Body of pancreas (tissue), 4 donors: ENCODE measurements at regions not wholly inside any gene's neighbourhood (a gene's known extent, or its start where the extent isn't known, plus 50 kb on each side); places are given as distances from the start of the nearest gene placed in this dataset.

Experiments
- ATAC-seq: fragments of 150-250 bp; one replicate; pipeline ENCODE4 v1.9.1; 2016
- DNase-seq, 4 donors: peaks; one replicate each; pipeline ENCODE4 v3.0.0-alpha.2; 2019
- H3K27ac ChIP-seq, 4 donors: fragments of 200-600 bp; sonication (generic); 1 replicate in 3 of 4; 2 replicates in 1 of 4; pipeline versions ENCODE4 v1.5.1 to v1.6.1; 2016 to 2019; ENCODE audit warnings: mild to moderate bottlenecking in 1 of 4, mixed read lengths in 1 of 4, moderate library complexity in 1 of 4
- H3K27me3 ChIP-seq, 2 donors: fragments of 200-600 bp; sonication (generic); one replicate each; pipeline ENCODE4 v1.6.0; 2016; ENCODE audit warnings: mild to moderate bottlenecking in 1 of 2
- H3K36me3 ChIP-seq, 2 donors: fragments of 200-600 bp; sonication (generic); replicated peaks in 1 of 2; 2 replicates each; pipeline ENCODE4 v1.5.1; 2016; ENCODE audit warnings: low read depth in 2 of 2; ENCODE audit not compliant: insufficient read depth in 1 of 2
- H3K4me1 ChIP-seq: fragments of 200-600 bp; sonication (generic); one replicate; pipeline ENCODE4 v1.6.0; 2016
- H3K4me3 ChIP-seq, 2 donors: fragments of 200-600 bp; sonication (generic); 1 replicate in 1 of 2; 2 replicates in 1 of 2; pipeline ENCODE4 v1.5.1; 2016 to 2019
- H3K9me3 ChIP-seq, 3 donors: fragments of 200-600 bp; sonication (generic); 1 replicate in 2 of 3; 2 replicates in 1 of 3; pipeline ENCODE4 v1.5.1; 2016
- POLR2A ChIP-seq, 3 donors: fragments of 450-650 bp; IDR thresholded peaks; one replicate each; pipeline ENCODE4 v1.6.1; 2016; ENCODE audit warnings: antibody characterized with exemption in 3 of 3, mild to moderate bottlenecking in 2 of 3
- WGBS, 2 donors: methylation state at CpG; one replicate each; pipeline ENCODE4 v1.1.5; 2017; 5-methylcytosine and 5-hydroxymethylcytosine counted together
- intact Hi-C: fragments of 100-400 bp; cut with DNase I; formaldehyde crosslinking; loops from one replicate; pipeline ENCODE4 v1.15.1; 2023
- TF ChIP-seq, protein P1 (sequence below), 7 experiments: fragments of 450-650 bp in 4 of 7; fragments of 200-600 bp in 3 of 7; sonication (generic) in 3 of 7; IDR thresholded peaks; one replicate each; pipeline ENCODE4 v1.5.1; 2016 to 2019; ENCODE audit warnings: antibody characterized with exemption in 7 of 7

DNA sequence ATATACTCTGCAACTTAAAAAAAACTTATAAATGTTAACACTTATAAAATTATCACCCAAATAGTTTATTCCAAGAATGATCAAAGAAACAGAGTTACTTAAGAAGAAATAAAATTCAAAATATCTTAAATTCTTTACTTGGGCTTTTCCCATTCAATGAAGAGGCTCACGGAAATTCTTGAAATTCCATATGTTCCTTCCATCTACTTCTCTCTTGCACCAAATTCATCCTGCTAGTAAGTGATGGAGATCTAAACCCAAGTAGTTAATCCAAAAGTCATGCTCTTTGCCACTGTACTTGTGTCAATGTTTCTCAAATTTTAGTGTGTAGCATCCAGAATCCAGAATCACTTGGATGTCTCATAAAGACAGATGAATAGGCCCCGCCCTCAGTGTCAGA, 465.9 kb downstream of the TXNL1 start:
- H3K9me3 ChIP-seq: no peaks in the 10 kb centered on the region

DNA sequence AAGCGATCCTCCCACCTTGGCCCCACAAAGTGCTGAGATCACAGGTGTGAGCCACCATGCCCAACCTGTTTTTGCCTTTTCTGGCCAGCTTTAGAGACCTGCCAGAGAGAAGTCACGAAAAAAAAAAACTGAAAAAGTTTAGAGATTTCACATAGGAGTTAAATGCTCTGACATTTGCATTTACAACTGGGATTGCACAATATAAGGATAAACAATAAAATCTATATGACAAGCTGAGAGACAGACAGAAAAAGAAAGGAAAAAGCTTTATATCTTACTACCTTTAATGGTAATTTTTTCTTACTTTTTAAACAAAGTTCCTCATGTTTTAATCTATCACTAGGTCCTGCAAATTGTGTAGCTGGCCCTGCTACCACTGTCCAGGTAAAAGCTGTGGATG, 466.5 kb downstream of the TXNL1 start:
- no peak for TF ChIP-seq POLR2A (IDR thresholded peaks at IDR 0.05)
- TF ChIP-seq, protein P1, sequence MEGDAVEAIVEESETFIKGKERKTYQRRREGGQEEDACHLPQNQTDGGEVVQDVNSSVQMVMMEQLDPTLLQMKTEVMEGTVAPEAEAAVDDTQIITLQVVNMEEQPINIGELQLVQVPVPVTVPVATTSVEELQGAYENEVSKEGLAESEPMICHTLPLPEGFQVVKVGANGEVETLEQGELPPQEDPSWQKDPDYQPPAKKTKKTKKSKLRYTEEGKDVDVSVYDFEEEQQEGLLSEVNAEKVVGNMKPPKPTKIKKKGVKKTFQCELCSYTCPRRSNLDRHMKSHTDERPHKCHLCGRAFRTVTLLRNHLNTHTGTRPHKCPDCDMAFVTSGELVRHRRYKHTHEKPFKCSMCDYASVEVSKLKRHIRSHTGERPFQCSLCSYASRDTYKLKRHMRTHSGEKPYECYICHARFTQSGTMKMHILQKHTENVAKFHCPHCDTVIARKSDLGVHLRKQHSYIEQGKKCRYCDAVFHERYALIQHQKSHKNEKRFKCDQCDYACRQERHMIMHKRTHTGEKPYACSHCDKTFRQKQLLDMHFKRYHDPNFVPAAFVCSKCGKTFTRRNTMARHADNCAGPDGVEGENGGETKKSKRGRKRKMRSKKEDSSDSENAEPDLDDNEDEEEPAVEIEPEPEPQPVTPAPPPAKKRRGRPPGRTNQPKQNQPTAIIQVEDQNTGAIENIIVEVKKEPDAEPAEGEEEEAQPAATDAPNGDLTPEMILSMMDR (IDR thresholded peaks at IDR 0.05): no peak
- no peak overlapping the region for H3K4me3 ChIP-seq
- H3K9me3 ChIP-seq: no peaks in the 10 kb centered on the region
- no peaks in the 10 kb centered on the region for H3K27me3 ChIP-seq
- H3K4me1 ChIP-seq: peaks cover 23% of the 10 kb centered on the region
- DNase-seq: no peak
- intact Hi-C loops: no loop called here
- H3K36me3 ChIP-seq: no peaks in the 10 kb centered on the region
- WGBS, 2 donors: 64 to 71% methylated on average over 2 of the region's 2 CpGs
- ATAC-seq: no peak
- no peak overlapping the region for H3K27ac ChIP-seq

More for the DNA sequence above, 465.9 kb downstream of the TXNL1 start:
- 92 to 93% methylated on average over 2 of the region's 2 CpGs for WGBS, 2 donors
- intact Hi-C loops: no loop called here
- ATAC-seq (no peak), DNase-seq (no peak)
- no peak overlapping the region for H3K27ac ChIP-seq
- no peak for TF ChIP-seq POLR2A (IDR thresholded peaks at IDR 0.05)
- TF ChIP-seq, protein P1 (IDR thresholded peaks at IDR 0.05): no peak
- no peak overlapping the region for H3K4me3 ChIP-seq
- no peaks in the 10 kb centered on the region for H3K36me3 ChIP-seq
- peaks cover 16% of the 10 kb centered on the region for H3K4me1 ChIP-seq
- H3K27me3 ChIP-seq: no peaks in the 10 kb centered on the region

DNA sequence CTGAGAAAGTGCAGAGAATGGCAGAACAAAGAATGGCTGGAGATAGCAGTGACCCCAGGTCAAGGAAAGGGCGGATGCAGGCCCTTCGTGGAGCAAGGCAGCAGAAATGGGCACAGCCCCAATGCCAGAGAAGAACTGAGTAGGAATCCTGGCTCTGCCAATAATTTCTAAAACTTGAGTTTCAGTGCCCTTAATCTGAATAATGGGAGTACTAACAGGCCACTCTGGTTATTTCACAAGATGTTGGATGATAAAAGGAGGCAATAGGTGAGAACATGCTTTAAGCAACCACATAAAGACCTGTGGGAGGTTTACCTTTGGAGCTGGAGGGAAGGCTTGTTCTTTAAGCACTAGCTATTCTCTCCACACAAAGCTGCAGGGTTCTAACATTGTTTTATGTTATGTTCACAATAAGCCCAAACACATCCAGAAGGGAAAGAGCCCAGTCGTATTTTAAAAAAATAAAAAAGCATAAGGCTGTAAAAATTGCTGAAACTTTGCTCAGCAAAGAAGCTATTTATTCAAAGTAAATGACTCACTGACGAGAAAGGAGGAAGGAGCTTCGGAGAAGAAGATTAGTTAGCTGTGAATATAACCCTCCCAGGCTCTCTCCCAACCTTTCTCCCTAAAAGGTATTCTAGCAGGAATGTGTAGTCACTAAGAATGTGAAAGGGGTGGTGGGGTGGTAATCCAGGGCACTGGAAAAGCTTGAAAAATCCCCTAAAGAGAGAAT, 470.2 kb downstream of the TXNL1 start:
- DNase-seq (peak; percentile 40 to 53 (median 48)), ATAC-seq (peak; percentile 50)
- TF ChIP-seq, protein P1 (IDR thresholded peaks at IDR 0.05): no peak
- TF ChIP-seq POLR2A (IDR thresholded peaks at IDR 0.05): no peak
- Histone ChIP-seq H3K36me3 (no peaks in the 10 kb centered on the region), H3K4me3 (no peak overlapping the region), H3K9me3 (no peaks in the 10 kb centered on the region), H3K4me1 (peaks cover 58% of the 10 kb centered on the region), H3K27me3 (no peaks in the 10 kb centered on the region), H3K27ac (peak overlapping the region; percentile 79 to 86 (median 83))
- WGBS, 2 donors: 15 to 20% methylated on average over 5 of the region's 5 CpGs
- intact Hi-C loops: no loop called here

DNA sequence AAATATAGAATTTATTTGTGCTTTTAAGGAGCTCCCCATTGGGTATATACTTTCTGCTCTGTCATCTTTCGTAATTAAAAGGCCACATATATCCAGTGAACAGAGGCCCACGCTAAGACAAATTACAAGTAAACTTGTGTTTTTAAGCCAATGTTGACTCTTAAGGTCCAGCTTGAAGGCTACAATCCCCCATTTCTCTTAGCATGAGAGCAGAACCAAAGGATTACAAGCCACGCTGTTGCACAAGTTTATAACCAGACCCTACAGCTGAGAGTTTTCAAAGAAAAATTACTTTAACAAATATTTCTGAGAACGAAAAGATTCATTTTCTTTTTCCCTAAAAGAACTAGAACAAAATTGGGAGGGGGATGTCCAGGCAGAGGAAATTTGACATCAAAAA, 471.0 kb downstream of the TXNL1 start:
- H3K9me3 ChIP-seq: no peaks in the 10 kb centered on the region
- no peak for DNase-seq
- no peak for ATAC-seq
- H3K4me3 ChIP-seq: no peak overlapping the region
- no peaks in the 10 kb centered on the region for H3K36me3 ChIP-seq
- intact Hi-C loops: no loop called here
- 42 to 56% methylated on average over 4 of the region's 4 CpGs for WGBS, 2 donors
- no peaks in the 10 kb centered on the region for H3K27me3 ChIP-seq
- no peak for TF ChIP-seq POLR2A (IDR thresholded peaks at IDR 0.05)
- TF ChIP-seq, protein P1 (IDR thresholded peaks at IDR 0.05): no peak
- H3K4me1 ChIP-seq: peaks cover 64% of the 10 kb centered on the region
- H3K27ac ChIP-seq: peak overlapping the region; percentile 79 to 86 (median 83)

DNA sequence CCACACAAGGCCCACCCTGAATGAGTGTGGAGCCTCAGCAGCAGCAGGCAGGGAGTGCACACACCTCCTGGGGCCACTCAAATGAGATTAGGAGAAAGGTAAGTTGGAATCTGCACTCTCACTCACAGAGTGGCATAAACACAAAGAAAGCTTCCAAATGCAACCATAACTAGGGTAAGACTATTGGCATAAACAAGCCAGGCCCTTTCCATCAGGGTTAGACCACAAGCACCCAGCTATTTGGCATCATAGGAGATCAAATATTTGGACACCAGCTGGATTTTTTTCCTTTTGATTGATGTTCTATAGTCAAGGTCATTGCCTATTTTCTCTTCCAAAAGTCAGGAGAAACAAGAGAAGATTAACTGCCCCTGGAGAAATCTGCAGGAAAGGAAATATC, 471.5 kb downstream of the TXNL1 start:
- Histone ChIP-seq H3K4me1 (peaks cover 69% of the 10 kb centered on the region), H3K4me3 (no peak overlapping the region), H3K27ac (peak overlapping the region; percentile 70 to 86 (median 83)), H3K36me3 (no peaks in the 10 kb centered on the region), H3K9me3 (no peaks in the 10 kb centered on the region), H3K27me3 (no peaks in the 10 kb centered on the region)
- DNase-seq (peak in 3 of 4 donors; percentile 11 to 40 (median 27)), ATAC-seq (peak; percentile 33)
- TF ChIP-seq POLR2A (IDR thresholded peaks at IDR 0.05): no peak
- TF ChIP-seq, protein P1 (IDR thresholded peaks at IDR 0.05): no peak
- intact Hi-C loops: no loop called here
